ENCODE measurements at regions not wholly inside any gene's neighbourhood (a gene's known extent, or its start where the extent isn't known, plus 50 kb on each side); places are given as distances from the start of the nearest gene placed in this dataset.

DNA sequence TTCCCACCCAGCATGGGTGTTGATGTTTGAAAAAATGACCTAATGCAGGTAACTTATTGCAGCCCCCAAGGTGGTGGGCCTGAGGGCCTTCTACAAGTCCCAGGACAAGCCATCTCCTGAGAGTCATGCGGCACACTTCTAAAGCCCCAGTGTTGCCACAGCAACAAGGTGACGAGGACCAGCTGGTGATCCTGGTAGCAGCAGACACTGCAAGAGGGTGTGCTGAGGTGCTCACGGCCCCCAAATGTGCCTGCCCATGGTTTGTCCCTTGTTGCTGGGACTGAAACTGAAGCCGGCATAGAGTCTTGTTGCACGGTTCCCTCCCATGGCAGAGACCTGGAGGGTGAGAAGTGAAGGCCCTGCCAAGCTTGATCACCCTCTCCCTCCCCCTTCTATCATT lies 333.2 kb upstream of the MGMT start:
- DNase-seq: peak in 1 of 2 experiments; percentile 51

DNA sequence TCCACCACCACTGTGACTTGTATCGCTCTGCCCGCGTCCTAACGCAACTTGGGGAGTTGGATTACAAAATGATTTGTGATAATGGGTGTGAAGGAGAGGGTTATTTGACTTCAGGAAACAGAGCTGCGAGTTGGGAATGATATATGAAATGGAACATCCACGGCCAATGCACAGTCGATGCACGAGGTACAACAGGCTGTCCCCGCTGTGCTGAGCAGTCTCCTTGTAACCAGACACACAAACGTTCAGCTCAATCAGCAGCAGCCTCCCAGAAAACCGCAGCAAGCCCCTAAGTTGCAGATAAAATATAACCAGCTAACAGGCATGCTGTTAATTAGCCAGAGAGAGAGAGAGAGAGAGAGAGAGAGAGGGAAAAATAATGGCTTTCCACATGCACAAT lies 332.7 kb upstream of the MGMT start:
- DNase-seq: no peak

DNA sequence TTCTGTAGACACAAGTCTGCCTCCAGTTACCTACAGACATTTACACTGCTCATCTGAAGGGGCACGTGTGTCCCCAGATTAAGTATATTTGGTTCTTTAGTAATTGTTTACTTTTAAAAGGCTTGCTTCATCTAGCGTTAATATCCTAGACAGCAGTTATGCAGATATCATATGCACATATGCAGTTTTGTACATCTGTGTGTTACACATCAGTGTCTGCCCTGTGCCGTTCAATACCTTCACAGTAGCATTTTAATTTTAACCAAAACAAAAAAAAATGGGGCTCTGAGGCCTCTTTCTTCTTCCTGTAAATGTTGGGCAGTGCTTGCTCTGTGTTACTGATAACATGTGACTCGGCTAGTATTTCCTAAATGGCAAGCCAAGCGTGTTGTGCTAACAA lies 331.4 kb upstream of the MGMT start:
- DNase-seq: no peak

DNA sequence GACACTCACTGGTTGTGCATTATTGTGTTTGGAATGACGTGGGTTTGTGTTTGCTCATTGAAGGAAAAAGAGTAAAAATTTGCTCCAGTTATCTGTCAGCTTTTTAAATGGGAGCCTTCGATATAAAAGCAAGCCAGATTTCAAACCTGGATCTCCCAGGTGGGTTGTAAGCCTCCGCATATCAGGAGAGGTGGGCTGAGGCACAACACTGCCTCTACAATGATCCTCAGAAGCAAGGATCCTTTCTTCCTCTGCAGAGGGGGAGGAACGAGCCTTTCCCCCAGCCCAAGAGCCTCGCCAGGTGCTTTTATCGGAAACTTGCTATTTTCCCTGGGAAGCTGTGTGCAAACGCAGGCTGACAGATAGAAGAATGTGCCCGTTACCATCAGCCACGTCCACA lies 331.0 kb upstream of the MGMT start:
- no peak for DNase-seq

GRCh38 chr10:129136951-129137350 lies 330.1 kb upstream of the MGMT start:
- no peak for DNase-seq

GRCh38 chr10:129140921-129141885 lies 325.8 kb upstream of the MGMT start:
- peak in 1 of 2 experiments; percentile 39 for DNase-seq

DNA sequence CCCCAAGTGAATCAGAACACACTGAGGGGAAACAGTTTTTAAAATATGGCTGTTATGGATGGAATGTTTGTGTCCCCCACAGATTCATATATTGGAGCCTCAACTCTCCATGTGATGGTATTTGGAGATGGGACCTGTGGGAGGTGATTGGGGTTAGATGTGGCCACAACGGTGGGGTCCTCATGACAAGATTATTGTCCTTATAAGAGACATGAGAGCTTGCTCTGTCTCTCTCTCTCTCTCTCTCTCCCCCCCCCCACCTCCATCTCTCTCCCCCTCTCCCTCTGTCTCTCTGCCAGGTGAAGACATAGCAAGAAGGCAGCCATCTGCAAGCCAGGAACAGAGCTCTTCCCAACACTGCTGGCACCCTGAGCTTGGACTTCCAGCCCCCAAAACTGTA lies 315.8 kb upstream of the MGMT start:
- DNase-seq: no peak

DNA sequence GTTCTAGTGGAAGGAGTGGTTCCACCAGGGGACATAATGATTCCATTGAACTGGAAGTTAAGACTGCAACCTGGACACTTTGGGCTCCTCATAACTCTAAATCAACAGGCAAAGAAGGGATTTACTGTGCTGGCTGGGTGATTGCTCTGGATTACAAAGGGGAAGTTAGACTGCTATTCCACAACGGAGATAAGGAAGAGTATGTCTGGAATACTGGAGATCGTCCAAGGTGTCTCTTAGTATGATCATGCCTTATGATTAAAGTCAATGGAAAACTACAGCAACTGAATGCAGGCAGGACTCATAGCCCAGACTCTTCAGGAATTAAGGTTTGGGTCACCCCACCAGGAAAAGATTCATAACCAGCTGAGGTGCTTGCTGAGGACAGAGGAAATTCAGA lies 310.6 kb upstream of the MGMT start:
- no peak for DNase-seq

- no peak for DNase-seq
Observed at GRCh38 chr10:129157185-129157584, 309.9 kb upstream of the MGMT start.

DNA sequence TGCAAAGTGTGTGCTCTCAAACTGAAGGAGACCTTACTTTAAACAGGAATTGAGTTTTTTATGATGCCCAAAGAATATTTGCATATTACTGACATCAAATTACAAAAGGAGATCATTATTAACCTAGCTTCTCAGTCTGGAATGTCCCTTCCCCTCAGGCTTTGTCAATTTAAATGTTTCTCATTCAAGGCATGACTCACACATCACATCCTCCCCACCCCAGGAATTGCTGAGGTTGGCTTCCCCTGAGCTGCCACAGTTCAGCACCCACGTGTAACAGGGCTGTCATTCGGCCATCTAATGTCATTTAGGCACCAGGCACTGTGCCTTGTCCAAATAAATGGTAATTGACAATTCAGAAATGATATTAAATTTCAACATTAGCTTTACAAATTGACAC lies 305.9 kb upstream of the MGMT start:
- no peak for DNase-seq

GRCh38 chr10:129163531-129163930 lies 303.5 kb upstream of the MGMT start:
- no peak for DNase-seq

DNA sequence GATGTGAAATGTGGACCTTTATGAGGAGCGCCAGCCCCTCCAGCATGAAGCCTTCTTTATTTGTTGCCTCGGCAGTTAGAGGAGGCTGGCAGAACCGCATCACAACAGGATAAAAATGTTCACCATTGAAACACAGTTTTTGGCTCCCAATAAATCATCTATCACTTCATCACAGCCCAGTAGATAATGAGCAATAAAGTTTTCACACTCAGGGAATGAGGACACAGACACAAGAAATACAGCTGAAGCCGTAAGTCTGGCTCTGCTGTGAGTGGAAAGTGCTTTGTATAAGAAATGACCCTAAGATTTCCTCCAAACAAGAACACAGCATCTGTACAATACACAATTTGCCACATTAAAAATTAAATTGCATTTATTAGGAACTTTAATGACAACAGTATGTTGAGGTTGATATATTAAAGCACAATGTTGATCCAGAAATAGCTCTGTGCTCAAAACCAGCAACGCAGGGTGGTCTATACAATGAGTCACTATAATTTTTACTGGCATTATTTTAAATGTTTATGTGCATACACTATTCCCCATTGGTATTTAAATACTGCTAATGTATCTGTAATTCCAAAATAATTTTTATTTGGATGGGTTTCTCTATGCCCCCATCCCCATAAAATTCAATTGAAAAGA lies 301.8 kb upstream of the MGMT start:
- no peak for DNase-seq

- no peak for DNase-seq
Observed at GRCh38 chr10:129165770-129166169, 301.3 kb upstream of the MGMT start.

DNA sequence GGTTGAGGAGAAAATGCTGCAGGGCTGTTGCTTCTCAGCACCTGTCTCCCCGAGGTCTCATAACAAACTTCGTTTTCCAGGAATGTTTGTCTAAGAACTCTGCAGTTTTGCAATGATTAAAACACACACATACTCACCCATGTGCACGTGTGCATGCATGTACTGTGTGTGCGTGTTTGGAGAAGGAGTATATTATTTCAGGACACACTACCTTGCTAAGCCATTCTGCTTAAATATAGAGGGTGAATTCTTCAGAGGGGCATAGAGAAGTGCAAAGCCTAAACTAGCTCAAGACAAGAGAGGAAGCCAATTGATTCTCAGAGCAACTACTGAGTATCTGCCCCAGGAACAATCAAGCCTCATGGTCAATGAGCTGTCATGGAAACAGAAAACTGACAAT lies 298.4 kb upstream of the MGMT start:
- DNase-seq: no peak

GRCh38 chr10:129169115-129169514 lies 297.9 kb upstream of the MGMT start:
- DNase-seq: no peak

- DNase-seq: no peak
Observed at GRCh38 chr10:129170812-129171211, 296.2 kb upstream of the MGMT start.

DNA sequence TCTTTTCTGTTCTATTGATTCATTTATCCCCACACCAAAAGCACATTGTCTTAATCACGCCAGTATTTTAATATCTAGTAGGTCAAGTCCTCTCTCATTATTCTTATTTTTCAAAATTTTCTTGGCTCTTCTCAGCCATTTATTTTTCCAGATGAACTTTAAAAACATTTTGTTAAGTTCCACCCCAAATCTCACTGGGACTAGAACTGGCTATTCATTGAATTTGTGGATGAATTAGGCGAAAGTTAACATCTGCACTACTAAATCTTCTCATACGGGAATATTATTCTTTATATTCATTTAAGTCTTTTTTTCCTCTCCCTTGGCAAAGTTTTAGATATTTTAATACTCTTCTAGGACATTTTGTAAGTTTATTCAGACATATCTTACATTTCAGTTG lies 295.2 kb upstream of the MGMT start:
- no peak for DNase-seq

- DNase-seq: peak; percentile 58 to 80
Observed at GRCh38 chr10:129174232-129175014, 292.6 kb upstream of the MGMT start.

DNA sequence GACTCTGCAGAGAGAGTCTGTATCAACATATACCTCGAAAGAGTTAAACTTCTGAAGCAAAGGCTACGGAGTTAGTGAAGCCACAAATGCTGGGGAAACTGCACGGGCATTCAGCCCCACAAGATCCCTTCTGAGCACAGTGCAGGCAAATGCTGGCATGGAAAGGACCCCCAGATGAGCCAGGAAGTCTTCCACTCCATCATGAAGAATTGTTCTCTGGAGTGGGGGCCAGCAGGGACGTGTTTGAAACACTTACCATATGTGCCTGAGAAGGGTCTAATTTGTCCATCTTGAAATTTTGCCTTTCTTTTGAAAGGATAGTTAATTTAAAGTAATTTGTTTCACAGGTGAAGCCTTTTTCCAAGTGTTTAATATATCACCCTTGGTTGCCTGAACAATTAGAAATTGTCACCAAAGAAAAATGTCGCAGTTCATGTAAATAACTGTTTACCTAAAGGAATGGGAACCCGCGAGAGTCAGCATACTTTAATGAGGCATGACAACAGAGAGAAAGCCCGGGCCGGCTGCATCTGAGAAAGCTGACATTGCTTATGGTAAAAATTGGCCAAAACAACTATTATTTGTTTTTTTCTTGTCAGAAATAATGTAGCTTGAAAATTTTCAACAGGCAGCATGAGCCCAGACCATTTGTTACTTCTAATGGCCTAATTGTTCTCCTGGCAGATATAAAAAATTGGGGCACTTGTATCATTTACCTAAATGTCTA lies 287.6 kb upstream of the MGMT start:
- DNase-seq: no peak

GRCh38 chr10:129179972-129180678 lies 286.9 kb upstream of the MGMT start:
- DNase-seq: no peak

- DNase-seq: no peak
Observed at GRCh38 chr10:129184196-129184595, 282.8 kb upstream of the MGMT start.

- DNase-seq: no peak
Observed at GRCh38 chr10:129187331-129187730, 279.7 kb upstream of the MGMT start.

Data from NCI-H524 (cell line).